ENCODE measurements at regions not wholly inside any gene's neighbourhood (a gene's known extent, or its start where the extent isn't known, plus 50 kb on each side); places are given as distances from the start of the nearest gene placed in this dataset.

DNA sequence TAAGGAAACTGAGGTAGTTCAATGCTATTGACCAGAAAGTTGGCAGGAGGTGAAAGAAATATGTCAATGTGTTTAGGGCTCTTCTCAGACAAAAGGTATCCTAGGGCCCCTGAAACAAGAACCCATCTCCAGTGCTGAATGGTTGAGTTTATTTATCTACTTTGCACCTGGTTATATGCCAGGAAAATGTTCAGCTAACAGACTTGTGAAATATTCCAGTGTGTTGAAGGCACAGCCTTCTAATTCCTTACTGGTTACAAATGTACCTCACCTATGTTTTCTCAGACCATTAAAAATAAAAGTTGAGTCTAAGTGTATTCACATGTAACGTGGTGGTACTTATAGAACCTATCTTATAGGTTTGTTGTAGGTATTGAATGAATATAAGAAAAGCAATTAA, 511.7 kb upstream of the SEL1L start:
- TF ChIP-seq, protein P1, sequence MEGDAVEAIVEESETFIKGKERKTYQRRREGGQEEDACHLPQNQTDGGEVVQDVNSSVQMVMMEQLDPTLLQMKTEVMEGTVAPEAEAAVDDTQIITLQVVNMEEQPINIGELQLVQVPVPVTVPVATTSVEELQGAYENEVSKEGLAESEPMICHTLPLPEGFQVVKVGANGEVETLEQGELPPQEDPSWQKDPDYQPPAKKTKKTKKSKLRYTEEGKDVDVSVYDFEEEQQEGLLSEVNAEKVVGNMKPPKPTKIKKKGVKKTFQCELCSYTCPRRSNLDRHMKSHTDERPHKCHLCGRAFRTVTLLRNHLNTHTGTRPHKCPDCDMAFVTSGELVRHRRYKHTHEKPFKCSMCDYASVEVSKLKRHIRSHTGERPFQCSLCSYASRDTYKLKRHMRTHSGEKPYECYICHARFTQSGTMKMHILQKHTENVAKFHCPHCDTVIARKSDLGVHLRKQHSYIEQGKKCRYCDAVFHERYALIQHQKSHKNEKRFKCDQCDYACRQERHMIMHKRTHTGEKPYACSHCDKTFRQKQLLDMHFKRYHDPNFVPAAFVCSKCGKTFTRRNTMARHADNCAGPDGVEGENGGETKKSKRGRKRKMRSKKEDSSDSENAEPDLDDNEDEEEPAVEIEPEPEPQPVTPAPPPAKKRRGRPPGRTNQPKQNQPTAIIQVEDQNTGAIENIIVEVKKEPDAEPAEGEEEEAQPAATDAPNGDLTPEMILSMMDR (IDR thresholded peaks at IDR 0.05): no peak
- no peak for TF ChIP-seq POLR2A (IDR thresholded peaks at IDR 0.05)
- intact Hi-C loops (cut with DNase I): no loop called here
- Histone ChIP-seq H3K4me3 (no peak overlapping the region), H3K27ac (no peak overlapping the region), H3K36me3 (replicated peaks in 1 of 2) (no peaks in the 10 kb centered on the region), H3K9me3 (replicated peaks in 1 of 3) (no peaks in the 10 kb centered on the region), H3K4me1 (replicated peaks in 1 of 2) (peaks cover 8 to 12% of the 10 kb centered on the region in 2 donors), H3K27me3 (no peaks in the 10 kb centered on the region)
- WGBS, 4 donors: 84 to 100% (median 91%) methylated on average over 1 of the region's 1 CpG
- DNase-seq: no peak

DNA sequence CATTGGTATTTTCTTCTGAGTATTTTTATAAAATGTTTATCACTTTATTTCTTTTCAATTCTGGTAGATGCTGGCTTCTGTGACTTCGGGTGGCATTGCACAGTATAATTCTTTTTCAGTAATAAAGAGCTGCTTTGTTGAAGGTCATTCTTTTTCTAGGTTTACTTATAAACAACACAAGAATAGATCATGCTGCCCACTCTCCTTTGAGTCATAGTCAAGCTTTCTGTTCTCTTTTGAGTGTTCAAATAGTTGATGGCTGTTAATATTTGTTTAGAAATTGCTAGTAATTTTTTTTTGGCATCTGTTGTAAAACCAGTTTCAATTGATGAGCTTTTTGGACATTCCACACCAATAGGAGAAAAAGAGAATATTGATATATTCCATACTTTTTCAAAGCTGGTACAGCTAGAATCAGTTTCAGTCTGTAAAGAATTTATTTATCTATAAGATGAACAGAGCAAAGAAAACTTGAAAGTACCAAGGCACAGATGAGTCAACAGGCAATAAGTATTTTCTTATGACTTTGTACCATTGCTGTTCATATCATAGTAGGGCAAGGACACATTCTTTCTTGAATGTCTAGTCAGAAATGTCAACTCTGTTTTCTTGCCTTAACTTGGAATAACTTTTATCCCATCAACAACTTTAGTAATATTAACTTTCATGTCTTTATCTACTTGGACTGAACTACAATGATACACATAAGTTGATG, 513.0 kb upstream of the SEL1L start:
- TF ChIP-seq POLR2A (IDR thresholded peaks at IDR 0.05): no peak
- TF ChIP-seq, protein P1 (IDR thresholded peaks at IDR 0.05): no peak
- no peak for DNase-seq
- Histone ChIP-seq H3K9me3 (replicated peaks in 1 of 3) (no peaks in the 10 kb centered on the region), H3K4me1 (replicated peaks in 1 of 2) (peaks cover 8 to 12% of the 10 kb centered on the region in 2 donors), H3K27ac (no peak overlapping the region), H3K36me3 (replicated peaks in 1 of 2) (no peaks in the 10 kb centered on the region), H3K27me3 (no peaks in the 10 kb centered on the region), H3K4me3 (no peak overlapping the region)
- WGBS, 4 donors: 31 to 53% (median 39%) methylated on average over 1 of the region's 1 CpG
- intact Hi-C loops (cut with DNase I): no loop called here

DNA sequence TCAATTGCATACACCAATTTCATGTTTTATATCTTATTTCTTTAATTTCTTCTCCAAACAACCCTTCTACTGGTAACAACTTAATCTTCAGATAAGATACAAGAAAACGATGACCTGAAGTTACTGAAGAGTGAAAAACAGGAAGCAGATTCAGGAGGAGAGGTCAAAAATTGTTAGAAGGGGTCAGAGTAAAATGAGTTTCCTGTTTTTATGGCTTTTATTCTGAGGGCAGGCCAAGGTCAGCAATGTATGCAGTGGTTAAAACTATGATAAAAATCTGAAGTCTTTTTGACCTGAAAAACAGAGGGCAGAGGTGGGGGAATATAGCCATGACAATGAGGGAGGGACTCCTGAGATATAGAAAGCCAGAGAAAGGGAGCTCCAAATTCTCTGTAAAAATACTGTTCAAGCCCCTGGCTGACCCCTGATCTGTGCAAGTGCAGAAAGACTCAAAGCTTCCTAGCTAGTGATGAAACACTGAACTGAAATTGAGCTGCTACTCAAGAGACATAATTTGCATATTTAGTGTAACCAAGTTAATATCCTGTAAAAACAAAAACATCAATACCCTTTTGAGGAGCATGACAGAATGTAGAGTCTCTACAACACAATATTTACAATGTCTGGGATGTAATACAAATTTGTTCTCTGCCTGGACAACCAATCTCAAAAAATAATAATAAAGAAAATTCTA, 514.3 kb upstream of the SEL1L start:
- intact Hi-C loops (cut with DNase I): no loop called here
- 6 to 17% (median 12%) methylated on average over 1 of the region's 1 CpG for WGBS, 4 donors
- Histone ChIP-seq H3K27ac (no peak overlapping the region), H3K36me3 (replicated peaks in 1 of 2) (no peaks in the 10 kb centered on the region), H3K27me3 (no peaks in the 10 kb centered on the region), H3K4me1 (replicated peaks in 1 of 2) (peaks cover 8 to 12% of the 10 kb centered on the region in 2 donors), H3K9me3 (replicated peaks in 1 of 3) (no peaks in the 10 kb centered on the region), H3K4me3 (no peak overlapping the region)
- TF ChIP-seq, protein P1 (IDR thresholded peaks at IDR 0.05): no peak
- TF ChIP-seq POLR2A (IDR thresholded peaks at IDR 0.05): no peak
- DNase-seq: no peak

DNA sequence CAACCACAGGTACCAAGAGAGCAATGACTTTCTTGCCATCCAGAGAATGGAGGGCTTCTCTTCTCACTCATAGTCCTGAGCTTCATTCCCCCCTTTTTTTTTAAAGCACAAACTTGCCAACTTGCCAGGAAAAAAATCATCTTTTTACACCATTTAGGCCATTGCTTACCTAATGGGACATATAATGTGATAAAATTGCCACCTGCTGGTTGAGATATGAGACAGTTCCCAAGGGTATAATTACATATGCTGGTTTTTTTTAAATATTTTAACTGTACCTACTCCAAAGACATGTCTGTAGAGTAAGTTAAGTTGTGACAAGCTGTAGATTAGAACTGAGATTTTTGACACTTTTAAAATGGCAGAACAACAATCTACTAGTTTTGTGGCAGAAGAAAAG, 519.1 kb upstream of the SEL1L start:
- intact Hi-C loops (cut with DNase I): no loop called here

More for the DNA sequence above, 519.1 kb upstream of the SEL1L start:
- DNase-seq: no peak
- no peaks in the 10 kb centered on the region for H3K36me3 ChIP-seq (replicated peaks in 1 of 2)
- H3K4me1 ChIP-seq (replicated peaks in 1 of 2): peaks cover 0 to 3% of the 10 kb centered on the region in 2 donors
- no peak overlapping the region for H3K4me3 ChIP-seq
- H3K27ac ChIP-seq: no peak overlapping the region
- no peaks in the 10 kb centered on the region for H3K9me3 ChIP-seq (replicated peaks in 1 of 3)
- no peaks in the 10 kb centered on the region for H3K27me3 ChIP-seq
- TF ChIP-seq POLR2A (IDR thresholded peaks at IDR 0.05): no peak
- TF ChIP-seq, protein P1 (IDR thresholded peaks at IDR 0.05): no peak
